ENCODE measurements at regions not wholly inside any gene's neighbourhood (a gene's known extent, or its start where the extent isn't known, plus 50 kb on each side); places are given as distances from the start of the nearest gene placed in this dataset.
"Not testable (repeated sequence)": the region's sequence is repeated elsewhere in the genome, so short reads cannot be mapped to it uniquely, and the experiment has no call there.

DNA sequence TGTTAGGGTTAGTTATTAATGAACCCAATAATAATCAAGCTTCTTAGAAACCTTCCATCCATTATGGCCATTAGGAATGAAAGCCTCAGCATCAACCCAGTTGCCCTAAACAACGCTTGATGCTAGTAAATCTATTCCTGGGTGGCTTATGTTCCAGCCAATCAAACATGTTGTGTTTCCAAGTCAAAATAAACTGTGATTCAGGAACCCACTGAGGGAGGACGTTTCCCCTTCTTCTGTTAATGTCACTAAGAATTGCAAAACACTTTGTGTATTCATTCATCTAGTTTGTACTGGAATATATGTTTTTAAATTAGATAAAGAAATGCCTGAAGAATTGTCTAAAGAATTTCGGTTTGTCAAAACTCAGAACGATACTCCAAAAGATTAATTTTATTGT lies 142.5 kb upstream of the MSX2 start:
- TF ChIP-seq, protein P1, sequence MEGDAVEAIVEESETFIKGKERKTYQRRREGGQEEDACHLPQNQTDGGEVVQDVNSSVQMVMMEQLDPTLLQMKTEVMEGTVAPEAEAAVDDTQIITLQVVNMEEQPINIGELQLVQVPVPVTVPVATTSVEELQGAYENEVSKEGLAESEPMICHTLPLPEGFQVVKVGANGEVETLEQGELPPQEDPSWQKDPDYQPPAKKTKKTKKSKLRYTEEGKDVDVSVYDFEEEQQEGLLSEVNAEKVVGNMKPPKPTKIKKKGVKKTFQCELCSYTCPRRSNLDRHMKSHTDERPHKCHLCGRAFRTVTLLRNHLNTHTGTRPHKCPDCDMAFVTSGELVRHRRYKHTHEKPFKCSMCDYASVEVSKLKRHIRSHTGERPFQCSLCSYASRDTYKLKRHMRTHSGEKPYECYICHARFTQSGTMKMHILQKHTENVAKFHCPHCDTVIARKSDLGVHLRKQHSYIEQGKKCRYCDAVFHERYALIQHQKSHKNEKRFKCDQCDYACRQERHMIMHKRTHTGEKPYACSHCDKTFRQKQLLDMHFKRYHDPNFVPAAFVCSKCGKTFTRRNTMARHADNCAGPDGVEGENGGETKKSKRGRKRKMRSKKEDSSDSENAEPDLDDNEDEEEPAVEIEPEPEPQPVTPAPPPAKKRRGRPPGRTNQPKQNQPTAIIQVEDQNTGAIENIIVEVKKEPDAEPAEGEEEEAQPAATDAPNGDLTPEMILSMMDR (IDR thresholded peaks at IDR 0.05; ENCODE audit: low read depth, low read length) = no peak
- no peak for DNase-seq (ENCODE audit: extremely low read depth, low read depth)

- DNase-seq (ENCODE audit: extremely low read depth, low read depth) = no peak
- TF ChIP-seq, protein P1 (IDR thresholded peaks at IDR 0.05; ENCODE audit: low read depth, low read length) = no peak
Observed at GRCh38 chr5:174583071-174583470, 141.3 kb upstream of the MSX2 start.

DNA sequence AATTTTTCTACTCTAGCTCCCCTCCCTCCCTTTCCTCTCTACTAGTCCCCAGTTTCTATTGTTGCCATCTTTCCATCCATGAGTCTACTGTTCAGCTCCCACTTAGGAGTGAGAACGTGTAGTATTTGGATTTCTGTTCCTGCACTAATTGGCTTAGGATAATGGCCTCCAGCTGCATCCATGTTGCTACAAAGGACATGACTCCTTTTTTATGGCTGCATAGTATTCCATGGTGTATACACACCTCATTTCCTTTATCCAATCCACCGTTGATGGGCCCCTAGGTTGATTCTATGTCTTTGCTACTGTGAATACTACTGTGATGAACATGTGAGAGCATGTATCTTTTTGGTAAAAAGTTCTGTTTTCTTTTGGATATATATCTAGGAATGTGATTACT lies 138.9 kb upstream of the MSX2 start:
- no peak for DNase-seq (ENCODE audit: extremely low read depth, low read depth)
- TF ChIP-seq, protein P1 (IDR thresholded peaks at IDR 0.05; ENCODE audit: low read depth, low read length) = no peak

- not testable (repeated sequence) for DNase-seq (ENCODE audit: extremely low read depth, low read depth)
Observed at GRCh38 chr5:174586163-174586562, 138.2 kb upstream of the MSX2 start.

GRCh38 chr5:174589011-174589410 lies 135.4 kb upstream of the MSX2 start:
- TF ChIP-seq, protein P1 (IDR thresholded peaks at IDR 0.05; ENCODE audit: low read depth, low read length) = no peak
- DNase-seq (ENCODE audit: extremely low read depth, low read depth) = no peak

GRCh38 chr5:174589599-174589998 lies 134.8 kb upstream of the MSX2 start:
- TF ChIP-seq, protein P1 (IDR thresholded peaks at IDR 0.05; ENCODE audit: low read depth, low read length) = no peak
- DNase-seq (ENCODE audit: extremely low read depth, low read depth) = no peak

- no peak for DNase-seq (ENCODE audit: extremely low read depth, low read depth)
- TF ChIP-seq, protein P1 (IDR thresholded peaks at IDR 0.05; ENCODE audit: low read depth, low read length) = no peak
Observed at GRCh38 chr5:174590820-174591219, 133.6 kb upstream of the MSX2 start.

DNA sequence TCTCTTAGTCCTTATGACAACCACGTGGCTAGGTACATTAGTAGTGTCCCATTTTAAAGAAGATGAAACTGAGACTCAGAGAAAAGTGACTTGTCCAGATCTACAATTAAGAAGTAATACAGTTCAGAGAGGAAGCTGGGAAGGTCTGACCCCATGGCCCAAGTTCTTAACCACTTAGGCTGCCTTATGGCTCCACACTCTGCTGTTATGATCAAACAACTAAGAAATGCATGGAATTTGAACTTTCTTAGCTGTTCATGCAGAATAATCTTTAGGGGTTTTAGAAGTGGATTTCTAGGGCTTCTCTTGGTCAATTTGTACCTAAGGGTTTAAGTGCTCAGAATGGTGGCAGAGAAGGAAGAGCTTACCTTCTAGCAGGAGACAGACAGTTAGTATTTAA lies 128.0 kb upstream of the MSX2 start:
- no peak for DNase-seq (ENCODE audit: extremely low read depth, low read depth)
- TF ChIP-seq, protein P1 (IDR thresholded peaks at IDR 0.05; ENCODE audit: low read depth, low read length) = no peak

All from AG09319 (cell line).